Activated CD4-positive, CD25-positive, alpha-beta regulatory T cell treated with anti-CD3 and anti-CD28 coated beads, Interleukin-2, amount 50 U/mL, for 72 hours (primary cell): ENCODE measurements at regions not wholly inside any gene's neighbourhood (a gene's known extent, or its start where the extent isn't known, plus 50 kb on each side); places are given as distances from the start of the nearest gene placed in this dataset.

ENCODE experiments used
- DNase-seq: peaks from one replicate; pipeline ENCODE4 v3.0.0; 2021

DNA sequence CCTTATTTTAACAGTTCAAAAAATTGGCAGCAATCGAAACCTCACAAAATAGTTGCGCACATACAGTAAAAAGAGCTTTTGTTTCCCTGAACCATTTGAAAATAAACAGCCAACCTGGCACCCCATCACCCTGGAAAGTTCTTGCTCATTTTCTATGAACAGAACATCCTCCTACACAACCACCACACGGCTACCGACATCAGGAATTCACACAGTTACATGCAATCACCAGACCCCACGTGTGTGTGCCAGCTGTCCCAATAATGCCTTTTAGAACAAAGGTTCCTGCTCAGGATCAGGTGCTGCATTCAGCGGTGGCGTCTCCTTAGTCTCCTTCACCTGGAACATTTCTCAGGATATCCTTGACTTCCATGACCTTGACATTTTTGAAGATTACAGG lies 186.5 kb downstream of the KLF13 start:
- no peak for DNase-seq

DNA sequence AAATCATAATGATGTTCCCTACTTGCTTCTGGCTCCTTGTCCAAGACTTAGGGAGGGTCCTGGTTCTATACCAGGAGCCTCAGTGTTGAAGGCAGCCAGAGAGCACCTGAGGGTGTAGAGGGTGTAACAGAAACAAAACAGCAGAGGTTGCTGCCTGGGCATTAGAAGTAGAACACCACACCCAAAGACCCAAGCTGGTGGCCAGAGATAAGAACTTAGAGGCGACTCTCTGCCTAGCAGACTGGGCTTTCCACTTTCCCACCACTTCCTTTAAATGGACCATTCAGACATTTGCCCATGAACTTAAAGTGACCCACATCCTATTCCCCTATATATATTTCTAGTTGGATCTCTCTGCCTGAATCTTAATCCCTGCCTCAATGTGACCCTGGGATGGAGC lies 189.8 kb downstream of the KLF13 start:
- no peak for DNase-seq

DNA sequence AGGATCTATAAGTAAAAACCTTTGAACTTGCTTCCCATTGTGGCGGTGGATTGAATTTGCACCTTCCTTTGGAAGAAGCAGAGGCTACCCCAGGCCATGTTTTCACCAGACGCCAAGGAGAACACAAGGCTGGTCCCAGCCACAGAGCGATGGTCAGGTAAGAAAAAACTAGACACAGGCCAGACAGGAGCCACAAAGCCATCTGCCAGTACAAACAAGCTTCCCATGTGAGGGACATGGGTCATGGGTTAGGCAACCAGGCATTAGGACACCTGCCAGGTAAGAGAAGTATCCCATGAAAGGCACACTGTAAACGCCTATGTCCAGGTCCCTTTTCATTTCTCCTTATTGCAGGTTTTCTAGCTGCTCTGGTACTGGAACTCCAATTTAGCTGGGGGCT lies 190.2 kb downstream of the KLF13 start:
- DNase-seq, result no peak

DNA sequence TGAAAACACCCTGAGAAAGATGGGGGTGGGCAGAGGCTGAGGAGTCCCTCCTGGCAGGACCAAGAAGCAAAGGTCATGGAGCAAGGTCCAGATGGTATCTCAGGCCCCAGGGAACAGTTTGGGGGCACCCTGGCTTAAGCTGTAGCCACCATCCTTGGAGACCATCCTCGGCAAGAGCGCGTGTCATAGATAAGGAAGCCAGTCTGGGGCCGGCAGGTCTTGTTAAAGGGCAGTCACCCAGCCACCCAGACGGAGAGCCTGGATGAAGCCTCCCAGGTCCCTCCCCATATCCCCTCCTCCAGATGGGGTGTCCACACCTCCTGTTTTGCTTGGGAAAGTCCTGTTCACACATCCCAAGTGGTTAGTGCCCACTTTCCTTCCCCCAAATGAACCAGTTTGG lies 191.1 kb downstream of the KLF13 start:
- DNase-seq, result no peak

DNA sequence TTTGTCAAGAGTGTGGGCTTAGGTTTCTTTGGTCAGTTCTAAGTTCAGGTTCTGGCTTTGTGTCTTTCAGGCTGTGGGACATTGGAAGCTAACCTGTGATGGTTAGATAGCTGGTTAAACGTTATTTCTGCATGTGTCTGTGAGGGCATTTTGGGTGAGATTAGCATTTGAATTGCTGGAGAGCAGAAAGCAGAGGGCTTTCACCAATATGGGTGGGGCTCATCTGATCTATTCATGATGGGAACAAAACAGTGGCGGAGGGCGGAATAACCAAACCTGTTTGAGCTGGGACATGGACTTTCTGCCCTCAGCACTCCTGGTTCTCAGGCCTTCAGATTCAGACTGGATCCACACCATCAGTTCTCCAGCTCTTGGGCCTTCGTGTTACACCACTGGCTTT lies 195.4 kb downstream of the KLF13 start:
- no peak for DNase-seq

DNA sequence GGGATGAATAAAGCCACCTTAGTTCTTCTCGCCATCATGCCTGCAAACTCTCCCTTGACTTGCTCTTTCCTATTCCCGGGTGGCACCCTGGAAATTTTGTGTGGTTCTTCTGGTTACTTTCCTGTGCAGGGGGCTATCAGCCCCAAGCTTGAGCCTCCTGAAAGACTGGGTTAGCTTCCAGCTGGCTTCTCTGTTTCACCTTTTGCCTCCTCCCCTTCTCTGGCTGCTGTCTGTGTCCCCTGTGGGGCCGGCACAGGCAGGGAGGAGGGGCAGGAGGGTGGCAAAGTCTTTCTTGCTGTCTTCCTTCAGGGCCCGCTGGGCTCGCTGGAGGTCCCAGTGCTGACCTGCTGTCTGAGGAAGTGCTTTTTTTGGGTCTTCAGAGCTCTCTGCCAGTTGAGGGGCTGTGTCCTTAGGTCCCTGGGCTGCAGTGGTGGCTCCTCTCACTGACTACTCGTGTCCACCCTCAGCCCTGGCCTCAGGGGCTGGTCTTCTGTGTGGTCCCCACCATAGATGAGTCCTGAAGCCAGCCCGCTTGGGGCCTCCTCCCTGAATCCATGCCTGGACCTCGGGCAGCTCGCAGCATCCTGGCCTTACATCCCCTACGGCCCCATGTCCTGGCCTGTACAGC lies 196.5 kb downstream of the KLF13 start:
- DNase-seq, result no peak

DNA sequence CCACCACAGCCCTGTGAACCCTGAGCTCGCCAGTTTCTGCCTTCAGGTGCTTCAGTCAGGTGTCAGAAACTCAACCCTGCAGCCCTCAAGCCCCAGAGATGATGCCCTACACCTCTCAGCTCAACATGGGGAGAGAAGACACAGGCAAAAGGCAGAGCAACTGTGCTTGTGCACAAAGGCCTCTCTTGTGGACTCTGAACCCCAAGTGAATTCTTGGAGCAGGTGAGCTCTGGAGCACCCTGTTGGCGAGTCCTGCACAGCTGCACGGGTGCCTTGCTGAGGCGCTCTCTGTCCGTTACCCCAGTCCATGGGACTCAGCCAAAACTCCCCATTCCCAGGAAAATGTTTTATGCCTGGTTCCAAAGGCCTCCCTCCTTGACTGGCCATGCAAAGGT lies 197.0 kb downstream of the KLF13 start:
- no peak for DNase-seq

DNA sequence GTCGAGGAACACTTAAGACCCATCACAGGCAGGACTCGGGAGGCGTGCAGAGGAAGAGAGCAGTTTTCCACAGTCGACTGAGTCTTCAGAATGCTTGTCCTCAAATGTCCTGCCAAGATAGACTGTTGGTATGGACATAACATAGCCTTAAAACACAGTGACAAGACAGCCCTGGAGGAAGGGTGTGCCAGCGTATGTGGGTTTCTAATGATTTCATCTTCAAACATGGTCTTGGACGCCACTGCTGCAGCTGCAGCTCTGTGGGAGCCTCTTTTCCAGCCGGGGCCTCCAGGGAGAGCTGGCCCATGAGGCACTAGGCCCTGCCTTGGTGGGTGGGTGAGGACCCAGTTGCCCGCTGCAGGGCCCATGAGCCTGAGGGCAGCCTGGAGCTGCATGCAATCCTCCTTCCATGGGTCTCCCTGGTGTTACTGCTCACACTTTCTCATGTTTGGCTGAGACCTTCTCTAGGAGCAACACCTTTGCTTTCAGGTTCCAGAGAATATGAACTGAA lies 198.6 kb downstream of the KLF13 start:
- no peak for DNase-seq

DNA sequence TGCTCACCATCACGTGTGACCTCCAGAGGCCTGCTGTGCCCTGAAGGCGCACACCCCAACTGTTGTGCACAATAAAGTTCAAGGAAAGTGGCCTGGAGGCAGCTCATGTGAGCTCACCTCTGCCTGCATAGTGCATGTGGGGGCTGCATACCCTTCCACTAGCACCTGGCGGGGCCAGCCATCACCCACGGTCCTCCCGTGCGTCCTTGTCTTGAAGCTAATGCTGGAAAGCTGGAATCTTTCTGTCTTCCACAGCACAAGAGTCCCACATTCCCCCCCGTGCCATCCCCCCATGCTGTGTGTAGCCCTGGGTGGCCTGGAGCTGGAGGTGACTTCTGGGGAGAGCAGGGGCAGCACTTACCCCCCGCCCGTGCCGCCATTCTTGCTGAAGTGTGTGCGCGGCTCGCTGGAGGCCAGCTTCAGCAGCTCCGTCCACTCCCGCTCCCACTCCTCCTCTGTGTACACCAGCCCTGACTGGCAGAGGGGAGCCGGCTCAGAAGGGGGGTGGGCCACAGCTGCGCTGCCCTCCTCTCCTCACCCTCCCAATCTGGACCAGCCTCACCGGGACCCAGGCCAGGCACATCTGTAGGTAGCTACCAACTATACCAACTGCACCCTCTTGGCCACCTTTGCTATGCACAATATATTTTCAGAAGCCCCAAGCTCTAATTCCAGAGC lies 199.5 kb downstream of the KLF13 start:
- DNase-seq, result no peak

DNA sequence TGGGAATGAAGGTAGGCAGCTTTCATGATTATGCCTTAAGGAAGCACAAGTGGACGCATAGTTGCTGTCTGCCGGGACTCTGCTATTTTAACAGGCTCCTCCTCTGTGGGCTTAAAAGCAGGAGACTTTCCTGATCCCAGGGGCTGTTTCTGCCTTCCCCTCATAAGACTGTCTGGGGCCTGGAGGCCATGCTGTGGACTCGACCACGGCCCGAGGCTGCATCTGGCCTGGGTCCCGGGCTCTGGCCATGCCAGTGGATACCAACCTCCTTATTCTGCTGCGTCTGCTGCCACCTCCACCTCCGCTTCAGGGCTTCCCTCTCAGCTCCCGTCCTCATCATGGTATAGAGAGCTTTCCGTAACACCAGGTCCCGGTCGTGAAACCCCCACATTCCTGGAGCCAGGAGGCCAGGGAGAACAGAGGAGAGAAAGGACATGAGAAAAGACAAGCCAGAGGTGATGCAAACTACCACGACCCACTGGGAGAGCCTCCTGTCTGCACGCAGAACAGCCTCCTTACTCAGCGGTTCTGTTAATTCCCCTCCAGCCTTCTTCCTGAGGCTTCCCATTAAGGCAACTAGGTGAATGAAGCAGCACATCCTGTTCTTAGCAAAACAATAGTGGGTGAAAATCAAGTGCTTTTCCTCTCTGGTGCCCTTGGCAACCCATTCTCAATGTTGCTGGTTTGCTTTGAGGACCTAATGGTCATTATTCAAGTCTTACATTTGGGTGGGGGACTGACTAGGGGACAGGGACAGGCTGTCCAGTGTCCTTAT lies 200.5 kb downstream of the KLF13 start:
- no peak for DNase-seq

DNA sequence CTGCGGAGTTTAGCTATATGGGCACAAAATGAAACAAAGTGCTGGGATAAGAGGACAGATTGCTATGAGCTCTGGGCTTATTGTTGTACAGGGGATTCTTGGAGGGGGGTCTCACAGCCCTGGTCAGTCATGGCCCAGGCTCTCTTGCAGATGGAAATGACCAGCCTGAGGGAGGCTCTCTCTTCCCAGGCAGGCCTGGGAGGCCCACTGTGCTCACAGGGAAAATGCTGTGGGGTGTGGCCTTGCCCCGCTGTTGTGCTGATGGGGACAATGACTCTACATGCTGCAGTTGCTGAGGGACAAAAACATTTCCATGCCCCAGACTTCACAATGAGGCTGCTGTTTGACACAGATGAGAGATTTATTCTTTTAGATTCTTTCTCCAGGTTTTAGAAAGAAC lies 202.2 kb downstream of the KLF13 start:
- no peak for DNase-seq

DNA sequence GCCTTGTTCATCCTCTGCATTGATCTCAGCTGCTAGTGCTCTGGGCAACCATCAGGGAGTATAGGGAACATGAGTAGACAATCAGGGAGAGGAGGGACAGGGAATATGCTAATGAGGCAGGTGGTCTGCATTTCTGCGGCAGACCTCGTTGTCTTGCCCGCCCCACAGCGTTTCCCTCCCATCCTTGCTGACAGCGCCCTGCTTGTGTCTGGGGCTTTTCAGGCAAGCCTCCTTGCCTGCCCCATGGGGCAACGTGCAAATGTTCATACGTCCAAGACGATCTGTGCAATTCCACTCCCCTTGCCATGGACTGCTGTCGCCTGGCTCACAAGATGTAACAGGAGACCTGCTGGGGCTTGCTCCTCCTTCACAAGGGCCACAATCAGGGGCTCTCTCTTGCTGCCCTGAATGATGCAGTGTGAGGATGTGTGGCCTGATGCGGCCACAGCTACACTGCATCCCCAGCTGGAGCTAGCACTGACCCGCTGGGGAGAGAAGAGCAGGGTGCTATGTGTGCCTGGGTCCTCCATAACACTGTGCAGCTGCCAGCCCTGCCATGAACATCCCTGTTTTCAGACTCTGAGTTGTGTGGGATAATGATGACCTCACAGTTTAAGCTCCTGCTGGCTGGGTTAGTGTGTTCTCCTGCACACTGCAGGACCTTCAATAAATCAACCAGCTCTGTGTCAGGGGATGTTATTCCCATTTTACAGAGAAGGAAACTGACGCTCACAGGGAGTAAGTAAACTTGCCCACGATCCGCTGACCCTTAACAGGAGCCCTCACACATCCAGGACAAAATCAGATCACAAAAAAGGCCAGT lies 211.3 kb downstream of the KLF13 start:
- no peak for DNase-seq

DNA sequence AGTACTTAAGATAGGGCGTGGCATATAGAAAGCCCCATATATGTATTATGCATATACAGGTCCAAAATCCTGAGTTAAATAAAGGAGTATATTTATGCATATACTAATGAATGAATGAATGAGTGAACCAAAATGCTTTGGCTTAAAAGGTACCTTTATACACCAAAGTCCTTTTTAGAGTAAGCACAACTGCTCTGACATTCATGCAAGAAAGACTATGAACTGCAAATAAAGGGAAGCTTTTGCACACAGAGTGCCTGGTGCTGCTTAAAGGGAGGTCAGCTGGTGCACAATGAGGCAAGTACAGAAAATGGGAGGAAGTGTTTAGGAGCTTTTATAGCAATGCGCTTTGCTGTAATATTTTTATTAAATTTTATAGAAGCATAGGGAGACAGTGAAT lies 214.0 kb downstream of the KLF13 start:
- DNase-seq, result no peak

DNA sequence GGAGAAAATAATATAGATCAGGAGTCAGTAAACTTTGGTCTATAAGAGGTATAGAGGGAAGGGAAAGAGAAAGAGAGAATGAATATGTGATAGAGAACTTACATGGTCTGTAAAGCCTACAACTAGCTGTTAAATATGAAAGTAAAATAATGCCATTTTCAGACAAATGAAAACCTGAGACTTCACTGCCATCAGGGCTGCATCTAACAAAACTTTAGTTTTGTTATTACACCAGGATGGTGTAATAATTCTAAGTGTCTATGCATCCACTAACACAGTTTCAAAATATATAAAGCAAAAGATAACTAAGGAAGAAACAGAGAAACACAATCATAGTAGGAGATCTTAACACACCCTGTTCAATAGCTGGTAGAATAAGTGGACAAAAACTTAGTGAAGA lies 217.7 kb downstream of the KLF13 start:
- DNase-seq, result no peak

DNA sequence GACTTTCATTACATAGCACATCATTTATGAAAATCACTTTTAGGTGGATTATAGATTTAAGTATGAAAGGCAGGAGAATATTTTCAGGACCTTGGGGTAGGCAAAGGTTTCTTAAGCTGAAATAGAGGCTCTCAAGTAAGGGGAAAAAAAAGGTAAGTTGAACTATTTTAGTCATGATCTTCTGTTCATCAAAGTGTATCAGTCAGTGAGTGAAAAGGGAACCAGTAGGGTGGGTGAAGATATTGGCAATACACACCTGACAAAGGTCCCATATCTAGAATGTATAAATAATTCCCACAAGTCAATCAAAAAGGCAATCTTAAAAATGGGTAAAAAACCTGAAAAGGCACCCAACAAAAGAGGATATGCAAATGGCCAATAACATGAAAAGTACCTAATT lies 218.6 kb downstream of the KLF13 start:
- no peak for DNase-seq

DNA sequence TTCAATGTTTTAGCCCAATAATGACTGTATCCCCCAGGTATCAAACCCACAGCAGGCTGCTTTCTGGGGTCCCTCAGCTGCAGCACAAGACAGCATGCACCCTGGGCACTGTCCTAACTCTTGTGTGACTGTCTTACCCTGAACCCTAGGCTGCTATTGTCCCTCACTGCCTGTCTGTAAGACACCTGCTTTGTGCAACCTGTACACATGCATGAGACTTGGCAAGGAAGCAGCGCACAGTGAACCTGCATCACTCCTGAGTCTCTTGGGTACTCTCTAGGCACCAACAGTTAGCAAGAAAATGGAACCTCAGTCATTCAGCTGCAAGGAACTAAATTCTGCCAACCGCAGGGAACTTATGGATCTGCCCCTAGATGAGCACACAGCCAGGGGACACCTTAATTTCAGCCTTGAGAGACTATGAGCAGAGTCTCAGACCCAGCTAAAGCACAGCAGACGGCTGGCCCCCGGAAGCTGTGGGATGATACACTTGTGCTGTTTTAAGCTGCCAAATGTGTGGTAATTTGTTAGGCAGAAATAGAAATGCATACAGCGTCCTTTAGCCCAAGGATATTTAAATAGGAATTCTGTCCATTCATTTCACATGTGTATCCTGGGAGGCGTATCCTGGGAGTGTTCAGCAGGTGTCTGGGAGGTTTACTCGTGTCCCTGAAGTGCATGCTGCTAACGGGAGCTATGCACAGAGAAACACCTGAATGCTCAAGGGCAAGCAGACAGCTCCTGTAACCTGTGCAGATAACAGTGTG lies 223.8 kb downstream of the KLF13 start:
- no peak for DNase-seq

DNA sequence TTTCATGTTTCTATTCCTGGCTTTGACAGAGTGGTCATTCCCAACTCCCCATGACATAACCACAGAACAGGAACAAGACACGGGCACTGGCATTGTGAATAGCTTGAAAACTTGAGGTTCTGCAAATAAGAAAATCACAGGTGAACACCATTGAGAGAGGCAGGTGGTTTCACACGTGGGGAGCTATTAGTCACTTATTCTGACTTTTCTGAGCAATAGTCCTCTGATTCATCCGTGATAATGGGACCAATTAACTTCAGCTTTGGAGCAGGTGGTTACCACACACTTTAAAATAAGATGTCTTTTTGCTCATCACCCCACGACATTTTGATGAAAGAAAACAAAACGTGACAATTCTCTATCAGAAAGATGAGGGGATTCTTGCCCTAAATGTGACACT lies 224.7 kb downstream of the KLF13 start:
- no peak for DNase-seq

DNA sequence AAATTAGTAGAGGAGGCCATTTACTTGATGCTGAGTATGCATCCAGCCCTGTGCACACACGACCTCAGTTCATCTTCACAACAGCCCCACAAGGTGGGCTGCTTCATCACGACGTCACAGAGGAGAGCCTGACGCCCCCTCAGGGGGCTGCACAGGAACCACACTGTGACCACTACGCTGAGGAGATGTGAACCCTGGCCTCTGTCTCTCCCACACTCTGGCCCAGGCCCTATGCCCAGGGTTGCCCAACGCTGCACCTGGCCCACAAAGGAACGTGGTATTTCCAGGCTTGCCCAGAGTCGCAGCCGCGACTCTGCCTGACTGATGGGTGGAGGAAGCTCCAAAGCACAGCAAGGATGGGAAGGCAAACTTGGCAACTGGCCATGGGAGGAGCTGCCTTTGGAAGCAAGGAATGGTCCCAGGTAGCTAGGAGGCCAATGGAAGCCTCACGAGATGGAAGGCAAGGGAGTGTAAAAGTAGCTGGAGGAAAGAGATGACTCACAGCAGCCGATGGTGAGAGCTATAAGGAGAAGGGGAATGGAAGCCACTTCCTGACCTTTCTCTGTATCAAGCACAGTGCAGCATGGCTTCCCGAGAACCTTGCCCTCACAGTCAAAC lies 226.0 kb downstream of the KLF13 start:
- no peak for DNase-seq

DNA sequence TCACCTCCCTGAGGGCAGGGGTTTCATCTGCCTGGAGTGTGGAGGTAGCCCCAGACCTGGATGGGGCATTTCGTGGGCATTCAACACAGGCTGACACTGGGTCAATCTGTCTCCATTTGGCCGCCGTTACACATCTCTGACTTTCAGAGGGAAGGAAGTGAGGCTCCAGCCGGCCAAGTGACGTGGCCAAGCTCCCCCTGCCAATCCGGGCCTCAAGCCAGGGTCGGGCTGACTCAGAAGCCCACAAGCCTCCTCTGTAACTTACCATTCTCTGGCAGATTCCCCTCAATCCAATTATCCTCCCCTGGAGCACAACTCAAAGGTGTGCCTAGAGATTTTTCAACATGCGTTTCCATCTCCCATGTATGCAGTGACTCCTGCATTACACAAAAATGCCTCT lies 227.6 kb downstream of the KLF13 start:
- no peak for DNase-seq

DNA sequence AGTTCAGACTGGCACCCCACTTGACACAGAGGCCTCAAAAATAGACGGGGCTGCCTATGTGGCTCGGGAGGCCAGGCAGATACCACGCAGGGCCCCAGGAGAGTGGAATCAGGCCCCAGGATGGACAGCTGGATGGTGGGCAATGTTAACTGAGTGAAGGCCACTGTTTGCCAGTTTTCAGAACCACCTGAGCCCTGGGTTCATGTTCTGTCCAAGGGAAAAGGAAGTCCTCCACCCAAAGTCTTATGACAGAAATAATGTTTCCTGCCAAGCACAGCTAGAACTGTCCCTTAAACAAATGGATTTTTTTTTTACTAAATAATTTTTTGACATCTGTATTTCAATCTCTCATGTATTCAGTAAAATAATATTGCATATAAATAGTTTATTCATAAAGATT lies 228.4 kb downstream of the KLF13 start:
- DNase-seq, result no peak

DNA sequence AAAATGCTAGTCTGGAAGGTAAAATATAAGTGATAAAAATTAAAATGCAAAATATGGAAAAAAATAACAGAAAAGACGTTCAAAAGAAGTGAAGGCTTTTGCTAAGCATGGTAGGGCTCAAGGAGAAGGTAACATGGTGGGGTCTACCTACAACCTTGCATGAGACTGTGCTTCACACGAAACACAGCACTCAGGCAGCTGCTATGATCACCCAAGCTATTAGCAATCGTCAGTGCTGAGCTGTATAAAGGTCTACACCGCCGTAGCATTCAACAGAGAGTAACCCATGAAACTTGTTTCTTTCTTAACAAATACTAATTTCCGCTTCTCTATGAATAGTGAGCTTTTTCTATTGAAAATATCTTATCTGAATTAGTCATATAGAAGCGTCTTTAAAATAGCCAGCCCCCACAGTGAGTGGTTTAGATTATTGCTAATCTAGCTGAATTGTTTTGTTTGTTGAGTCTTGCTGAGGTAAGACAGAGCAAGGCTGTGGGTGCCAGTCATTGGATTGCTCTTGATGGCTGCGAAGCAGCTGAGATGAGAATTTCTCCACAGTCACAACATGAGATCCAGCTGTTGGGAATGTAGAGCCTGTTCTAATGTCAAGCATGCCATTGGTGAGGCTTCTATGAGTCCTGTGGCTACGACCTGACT lies 230.0 kb downstream of the KLF13 start:
- no peak for DNase-seq

DNA sequence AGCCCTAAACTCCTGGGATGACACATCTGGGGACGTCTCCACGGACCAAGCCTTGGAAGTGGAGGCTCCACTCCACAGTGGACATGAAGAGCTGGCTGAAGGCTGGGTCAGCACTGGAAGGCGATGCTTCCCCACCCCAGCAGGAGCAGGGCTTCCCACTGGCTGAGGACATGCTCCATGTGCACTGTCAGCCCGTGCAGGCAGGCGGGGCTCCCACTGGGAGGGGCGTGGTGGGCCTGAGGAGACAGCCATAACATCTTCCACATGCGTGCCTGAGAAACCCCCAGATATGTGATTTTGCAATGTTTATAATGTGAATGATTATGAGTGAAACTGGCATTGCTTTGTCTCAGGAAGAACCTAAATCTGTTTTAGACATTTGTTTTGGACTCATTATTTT lies 231.3 kb downstream of the KLF13 start:
- DNase-seq, result no peak
